HG02759 (cell line): ENCODE measurements at regions not wholly inside any gene's neighbourhood (a gene's known extent, or its start where the extent isn't known, plus 50 kb on each side); places are given as distances from the start of the nearest gene placed in this dataset.

Experiments used
- ATAC-seq: cut with Tn5 transposase; IDR thresholded peaks from one replicate; pipeline ENCODE4 v1.9.1; 2021; ENCODE audit warnings: mild to moderate bottlenecking, moderate library complexity; ENCODE audit not compliant: unreplicated experiment

- no peak for ATAC-seq
These were observed 452.9 kb upstream of the PRMT6 start for GRCh38 chr1:106603616-106604015.

DNA sequence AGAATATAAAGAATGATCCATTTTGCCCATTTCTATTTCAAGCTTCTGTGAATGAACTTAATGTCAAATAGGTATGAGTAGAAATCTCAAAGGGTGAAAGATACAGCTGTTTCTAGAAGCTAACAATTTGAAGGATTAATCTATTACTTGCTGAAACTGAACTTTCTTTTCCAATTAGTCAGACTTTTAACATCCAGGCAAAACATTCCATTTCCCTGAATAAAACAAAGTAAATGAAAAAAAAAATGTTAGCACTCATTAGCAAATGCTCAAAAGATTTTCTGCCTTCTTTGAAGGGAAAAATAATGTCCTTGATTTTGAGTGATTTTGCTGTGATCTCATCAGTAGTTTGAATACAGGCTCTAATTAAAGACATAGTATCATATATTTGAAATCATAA, 447.6 kb upstream of the PRMT6 start:
- no peak for ATAC-seq

GRCh38 chr1:106613068-106613467, 443.4 kb upstream of the PRMT6 start:
- no peak for ATAC-seq

- no peak for ATAC-seq
These were observed 442.6 kb upstream of the PRMT6 start for GRCh38 chr1:106613861-106614260.

- ATAC-seq = no peak
These were observed 441.0 kb upstream of the PRMT6 start for GRCh38 chr1:106615473-106615872.

GRCh38 chr1:106619080-106619826, 437.2 kb upstream of the PRMT6 start:
- no peak for ATAC-seq

DNA sequence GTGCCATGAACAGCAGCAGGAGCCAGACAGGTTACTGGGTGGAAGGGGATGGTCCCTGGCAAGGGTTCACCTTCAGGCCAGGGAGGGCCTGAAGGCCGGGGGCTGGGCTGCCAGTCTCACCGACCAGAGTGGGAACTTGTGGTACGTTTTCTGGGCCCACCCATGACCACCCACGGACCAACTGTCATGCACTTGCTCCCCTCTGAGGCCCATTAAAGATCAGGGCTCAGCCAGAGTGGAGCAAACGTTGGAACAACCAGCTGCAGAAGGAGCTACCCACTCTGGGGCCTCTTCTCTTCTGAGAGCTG, 436.7 kb upstream of the PRMT6 start:
- no peak for ATAC-seq

DNA sequence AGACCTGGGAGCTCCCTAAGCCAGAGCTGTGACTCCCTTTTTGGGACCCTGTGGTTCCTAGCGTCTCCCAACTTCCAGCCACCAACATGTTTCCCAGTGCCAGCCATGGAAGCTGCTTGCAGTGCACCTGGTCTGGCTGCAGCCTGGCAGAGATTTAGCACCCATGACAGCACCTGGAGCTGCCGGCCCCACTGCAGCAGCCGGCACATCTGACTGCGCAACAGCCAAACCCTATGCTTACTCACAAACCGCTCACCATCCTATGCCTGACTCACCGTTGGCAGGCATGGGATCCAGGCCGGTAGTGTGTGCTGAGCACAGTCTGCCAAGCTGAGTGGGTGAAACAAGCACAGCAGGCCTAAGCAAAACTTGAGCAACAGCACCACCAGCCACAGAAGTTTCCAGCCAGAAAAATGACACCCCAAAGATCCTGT, 435.9 kb upstream of the PRMT6 start:
- no peak for ATAC-seq

GRCh38 chr1:106621853-106622252, 434.6 kb upstream of the PRMT6 start:
- no peak for ATAC-seq

DNA sequence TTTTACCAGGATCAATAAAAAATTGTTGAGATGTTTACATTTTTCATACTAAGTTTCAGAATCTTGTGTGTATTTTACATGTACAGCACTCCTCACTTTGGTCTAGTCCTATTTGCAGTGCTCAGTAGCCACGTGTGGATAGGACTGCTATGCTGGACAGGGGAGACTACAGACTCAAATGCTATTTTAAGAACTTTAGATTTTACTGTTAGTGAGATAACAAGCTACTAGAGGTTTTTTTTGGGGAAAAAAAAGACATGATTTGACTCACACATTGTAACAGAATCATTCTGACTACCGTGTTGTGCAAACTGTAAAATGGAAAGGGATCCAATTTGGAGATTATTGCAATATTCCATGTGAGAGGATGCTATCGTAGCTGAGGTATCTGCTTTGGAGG, 418.9 kb upstream of the PRMT6 start:
- no peak for ATAC-seq

DNA sequence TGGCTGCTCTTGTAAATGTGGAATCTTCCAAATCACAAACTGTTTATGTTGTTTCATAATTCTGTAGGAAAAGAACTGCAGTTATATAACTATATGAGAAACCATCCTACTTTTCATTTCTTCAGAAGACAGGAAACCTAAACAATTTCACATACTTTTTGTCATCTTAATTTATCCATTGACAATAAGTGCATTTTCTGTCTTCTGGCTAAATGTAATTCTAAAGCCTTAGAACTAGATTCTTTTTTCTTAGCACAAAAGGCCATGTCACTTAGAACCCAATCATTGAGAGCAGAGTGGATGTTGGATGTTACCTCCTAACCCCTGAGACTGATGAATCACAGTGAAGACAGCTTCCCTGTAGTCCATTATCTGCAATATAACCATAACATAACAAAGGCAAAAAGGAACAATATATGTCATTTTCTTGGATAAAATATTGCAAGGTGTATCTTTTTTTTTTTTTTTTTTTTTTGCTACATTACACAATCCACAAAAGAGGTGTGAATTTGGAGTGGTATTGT, 410.2 kb upstream of the PRMT6 start:
- no peak for ATAC-seq

GRCh38 chr1:106646816-106647215, 409.7 kb upstream of the PRMT6 start:
- no peak for ATAC-seq

- peak; percentile 55 for ATAC-seq
These were observed 405.3 kb upstream of the PRMT6 start for GRCh38 chr1:106651028-106651762.

DNA sequence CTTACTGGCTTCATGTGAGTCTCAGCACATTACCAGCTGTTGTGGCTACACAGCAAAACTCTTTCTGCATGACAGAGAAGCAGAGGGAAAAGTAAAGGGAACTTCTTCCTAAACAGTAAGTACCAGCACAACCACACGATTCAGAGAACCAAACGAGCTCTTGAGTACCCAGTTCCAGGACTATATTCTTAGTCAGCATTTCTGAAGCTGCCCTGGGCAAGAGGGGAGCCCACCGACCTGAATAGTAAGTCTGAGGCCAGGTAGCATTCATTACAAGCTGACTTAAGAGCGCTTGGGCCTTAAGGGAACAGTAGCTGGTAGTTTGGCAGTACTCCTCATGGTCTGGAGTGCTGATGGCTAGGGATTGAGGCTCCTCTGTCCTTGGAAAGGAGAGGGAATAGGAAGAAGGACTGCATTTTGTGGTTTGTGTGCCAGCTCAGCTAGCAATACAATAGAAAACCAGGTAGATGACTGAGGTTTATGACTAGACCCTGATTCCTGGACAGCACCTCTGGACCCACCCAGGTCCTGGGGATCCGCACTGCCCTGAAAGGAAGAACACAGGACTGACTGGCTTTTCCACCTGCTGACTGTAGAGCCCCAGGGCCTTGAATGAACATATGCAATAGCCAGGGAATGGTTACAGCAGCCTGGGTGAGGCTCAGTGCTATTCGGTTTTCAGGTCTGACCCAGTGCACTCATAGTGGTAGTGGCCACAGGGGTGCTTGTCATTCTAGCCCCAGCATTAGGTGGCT, 396.8 kb upstream of the PRMT6 start:
- ATAC-seq = no peak

- no peak for ATAC-seq
These were observed 380.9 kb upstream of the PRMT6 start for GRCh38 chr1:106675558-106675957.

GRCh38 chr1:106676021-106676420, 380.5 kb upstream of the PRMT6 start:
- ATAC-seq = no peak

- ATAC-seq = no peak
These were observed 379.3 kb upstream of the PRMT6 start for GRCh38 chr1:106677181-106677580.

DNA sequence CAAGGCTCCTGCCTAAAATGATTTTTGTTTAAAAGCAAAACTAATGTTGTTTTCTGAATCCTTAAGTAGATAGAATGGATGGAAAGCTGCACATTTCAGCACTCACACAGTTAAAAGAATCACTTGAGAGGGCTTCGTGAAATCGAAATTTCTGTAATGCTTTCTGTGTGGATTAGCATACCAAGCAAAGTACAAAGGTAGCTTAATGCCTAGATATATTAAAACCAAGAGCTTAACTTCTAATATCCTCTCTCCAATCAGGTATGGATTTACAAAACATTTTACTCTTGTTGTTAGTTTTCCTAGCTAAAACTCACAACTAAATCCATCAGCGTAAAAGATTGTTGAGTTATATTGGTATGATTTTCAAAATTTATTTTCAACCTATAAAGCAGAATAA, 378.8 kb upstream of the PRMT6 start:
- no peak for ATAC-seq

GRCh38 chr1:106678279-106679050, 378.0 kb upstream of the PRMT6 start:
- ATAC-seq = no peak

DNA sequence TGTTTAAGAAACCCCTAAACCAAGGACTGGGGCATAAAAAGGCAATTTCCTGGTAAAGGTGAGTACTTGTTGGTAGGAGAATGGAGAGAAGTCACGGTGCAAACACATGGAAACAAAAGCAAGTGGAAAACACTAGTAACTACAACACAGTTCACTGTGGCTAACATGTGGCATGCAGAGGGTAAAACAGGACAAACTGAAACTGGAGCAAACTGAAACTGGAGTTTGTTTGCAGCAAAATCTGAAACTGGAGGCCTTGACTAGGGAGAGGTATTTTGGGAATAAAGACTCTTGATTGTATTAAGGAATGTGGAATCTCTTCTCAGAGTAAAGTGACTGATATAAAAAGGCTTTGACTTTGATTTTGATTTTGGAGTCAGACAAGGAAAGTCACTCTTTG, 376.3 kb upstream of the PRMT6 start:
- ATAC-seq = no peak

DNA sequence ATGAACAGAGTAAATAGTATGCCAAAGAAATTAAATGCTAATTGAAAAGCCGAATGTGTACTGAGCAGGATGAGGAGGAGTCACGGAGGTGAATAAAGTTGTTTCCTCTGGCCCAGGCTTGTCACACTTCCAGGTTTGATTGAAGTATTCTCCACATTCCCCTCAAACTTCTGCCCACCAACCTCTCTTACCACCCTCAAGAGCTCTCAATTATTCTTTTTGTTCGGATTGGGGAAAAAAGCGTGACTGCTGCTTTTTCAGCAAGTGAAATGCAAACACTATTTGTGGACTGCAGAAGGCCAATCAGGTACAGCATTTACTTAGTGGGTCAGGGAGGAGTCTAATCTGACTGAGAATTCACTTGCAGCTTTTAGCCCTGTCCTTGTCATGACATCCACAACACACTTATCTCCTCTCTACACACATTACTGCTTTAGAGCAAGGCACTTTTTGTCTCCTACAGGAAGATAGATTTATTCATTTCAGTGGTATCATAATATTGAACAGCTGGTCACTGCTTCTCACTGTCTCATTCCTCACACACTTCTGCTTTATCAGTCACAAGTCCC, 375.6 kb upstream of the PRMT6 start:
- no peak for ATAC-seq
